ENCODE measurements at regions not wholly inside any gene's neighbourhood (a gene's known extent, or its start where the extent isn't known, plus 50 kb on each side); places are given as distances from the start of the nearest gene placed in this dataset.

GRCh38 chr2:45254025-45254424, 244.8 kb upstream of the SIX2 start:
- TF ChIP-seq CTCF (IDR thresholded peaks at IDR 0.05; ENCODE audit: extremely low read depth, missing control alignments) = no peak
- DNase-seq (ENCODE audit: low spot score) = no peak

- no peak for TF ChIP-seq CTCF (IDR thresholded peaks at IDR 0.05; ENCODE audit: extremely low read depth, missing control alignments)
- DNase-seq (ENCODE audit: low spot score) = no peak
These were observed 243.9 kb upstream of the SIX2 start for GRCh38 chr2:45253151-45253550.

- DNase-seq (ENCODE audit: low spot score) = no peak
- no peak for TF ChIP-seq CTCF (IDR thresholded peaks at IDR 0.05; ENCODE audit: extremely low read depth, missing control alignments)
These were observed 240.9 kb upstream of the SIX2 start for GRCh38 chr2:45250176-45250575.

- no peak for DNase-seq (ENCODE audit: low spot score)
- no peak for TF ChIP-seq CTCF (IDR thresholded peaks at IDR 0.05; ENCODE audit: extremely low read depth, missing control alignments)
These were observed 239.0 kb upstream of the SIX2 start for GRCh38 chr2:45248214-45248613.

GRCh38 chr2:45244928-45245327, 235.7 kb upstream of the SIX2 start:
- DNase-seq (ENCODE audit: low spot score) = no peak
- TF ChIP-seq CTCF (IDR thresholded peaks at IDR 0.05; ENCODE audit: extremely low read depth, missing control alignments) = no peak

- DNase-seq (ENCODE audit: low spot score) = no peak
- TF ChIP-seq CTCF (IDR thresholded peaks at IDR 0.05; ENCODE audit: extremely low read depth, missing control alignments) = no peak
These were observed 233.0 kb upstream of the SIX2 start for GRCh38 chr2:45242161-45242741.

GRCh38 chr2:45241061-45241561, 231.9 kb upstream of the SIX2 start:
- DNase-seq (ENCODE audit: low spot score) = no peak
- no peak for TF ChIP-seq CTCF (IDR thresholded peaks at IDR 0.05; ENCODE audit: extremely low read depth, missing control alignments)
